ENCODE measurements at regions not wholly inside any gene's neighbourhood (a gene's known extent, or its start where the extent isn't known, plus 50 kb on each side); places are given as distances from the start of the nearest gene placed in this dataset.
A peak's percentile ranks its signal among the peaks of the same experiment; 100 is the strongest.
"Not testable (repeated sequence)": the region's sequence is repeated elsewhere in the genome, so short reads cannot be mapped to it uniquely, and the experiment has no call there.

DNA sequence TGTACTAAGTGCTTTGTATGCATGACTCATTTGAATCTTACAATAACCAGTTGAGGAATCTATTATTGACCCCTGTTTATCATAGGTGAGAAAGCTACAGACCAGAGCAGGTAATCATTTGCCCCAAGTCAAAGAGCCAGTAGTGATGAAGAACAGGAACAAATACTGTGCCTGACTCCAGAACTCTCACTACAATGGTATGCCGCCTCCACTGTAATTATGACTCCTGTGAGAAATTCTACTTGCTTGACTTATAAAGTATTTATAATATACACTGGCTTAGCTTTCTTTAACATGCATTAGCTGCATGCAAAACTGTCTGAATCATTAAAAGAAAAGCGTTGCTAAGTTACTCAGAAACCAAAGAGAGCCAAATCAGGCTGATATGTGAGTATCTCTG lies 92.6 kb downstream of the ZNF281 start:
- no peak for DNase-seq

DNA sequence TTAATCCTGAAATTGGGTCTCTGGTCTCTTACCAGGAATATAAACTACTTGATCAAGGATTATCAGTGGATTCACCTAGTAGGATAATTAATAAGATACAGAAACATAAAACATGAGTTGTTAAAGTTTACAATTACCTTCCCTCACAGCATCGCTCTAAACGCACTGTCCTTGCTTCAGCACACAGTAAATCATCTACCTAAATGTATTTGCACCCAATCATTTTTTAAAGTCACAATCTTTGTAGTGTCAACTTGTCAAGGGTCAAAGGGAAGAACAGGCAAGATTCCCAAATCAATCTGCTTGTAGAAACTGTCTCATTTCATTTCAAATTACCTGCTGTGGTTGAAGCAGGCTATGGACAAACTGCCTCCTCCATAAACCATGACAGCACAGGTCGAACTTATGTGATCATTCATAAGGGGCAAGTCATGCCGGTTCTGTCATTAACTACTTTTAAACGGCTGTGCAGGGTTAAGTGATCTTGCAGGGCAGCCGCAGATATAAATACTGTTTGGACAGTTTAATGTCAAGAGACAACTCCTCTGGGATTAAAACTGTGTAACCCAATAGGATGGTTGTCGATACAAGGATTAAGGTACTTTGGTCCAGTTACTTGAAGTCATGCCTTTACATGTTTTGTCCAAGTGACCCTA lies 93.6 kb downstream of the ZNF281 start:
- DNase-seq, result no peak

DNA sequence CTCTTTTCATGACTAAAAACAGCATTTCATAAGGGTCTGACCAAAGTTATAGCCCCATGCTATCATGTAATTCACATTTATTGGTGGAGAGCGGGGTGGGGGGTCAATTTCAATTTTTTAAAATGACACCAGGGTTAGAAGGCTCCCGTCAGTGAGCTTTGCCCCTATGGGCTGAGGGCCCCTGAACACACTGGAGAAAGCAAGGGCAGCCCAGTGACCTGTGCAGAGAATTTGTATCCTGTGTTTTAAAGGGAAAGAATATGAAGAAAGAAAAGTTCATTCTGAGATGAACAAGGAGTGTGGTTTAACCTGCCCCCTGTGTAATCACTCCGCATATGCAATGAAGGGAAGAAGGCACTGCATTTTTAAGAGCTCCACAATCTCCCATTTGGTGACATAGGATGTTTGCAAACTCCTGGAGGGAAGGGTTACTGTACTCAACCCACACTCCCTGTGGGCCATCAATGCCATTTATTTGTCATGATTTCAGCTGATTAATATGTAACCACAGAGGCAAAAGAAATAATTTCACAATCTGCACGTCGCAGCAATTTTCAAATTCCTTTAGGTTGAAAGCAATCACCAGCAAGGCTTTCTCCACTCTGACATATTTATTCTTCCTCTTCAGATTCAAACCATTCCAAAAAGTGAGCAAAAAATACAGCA lies 95.6 kb downstream of the ZNF281 start:
- no peak for DNase-seq

DNA sequence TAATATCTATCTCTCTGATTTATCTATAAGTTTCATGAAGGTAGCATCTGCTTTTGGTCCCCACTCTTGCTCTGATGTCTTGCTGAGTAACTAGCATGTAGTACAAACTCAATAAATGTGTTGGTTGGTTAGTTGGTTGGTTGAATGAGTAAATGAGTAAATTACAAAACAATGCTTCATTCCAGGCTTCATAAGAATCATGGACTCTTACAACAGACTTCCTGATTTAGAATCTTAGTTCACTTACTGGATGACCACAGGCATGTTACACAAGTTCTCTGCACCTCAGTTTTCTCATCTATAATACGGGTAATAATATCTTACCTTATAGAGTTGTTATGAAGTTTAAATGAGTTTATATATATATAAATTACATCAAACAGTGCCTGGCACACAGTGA lies 98.6 kb downstream of the ZNF281 start:
- no peak for DNase-seq

DNA sequence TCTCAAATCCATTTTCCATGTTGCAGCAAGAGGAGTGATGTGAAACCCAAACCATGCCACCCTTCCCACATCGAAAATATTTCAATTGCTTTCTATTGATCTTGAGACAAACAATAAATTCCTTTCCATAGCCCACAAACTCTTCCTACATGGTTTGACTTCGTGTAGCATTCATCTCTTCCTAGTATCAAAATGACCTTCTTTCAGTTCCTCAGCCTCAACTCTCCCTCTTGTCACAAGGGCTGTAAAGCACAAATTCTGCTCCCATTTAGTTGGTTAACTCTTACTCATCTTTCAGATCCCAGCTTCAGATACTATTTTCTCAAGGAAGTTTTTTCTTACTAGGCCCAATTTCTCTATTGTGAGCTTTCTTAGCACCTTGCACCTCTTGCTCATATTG lies 99.0 kb downstream of the ZNF281 start:
- DNase-seq, result no peak

DNA sequence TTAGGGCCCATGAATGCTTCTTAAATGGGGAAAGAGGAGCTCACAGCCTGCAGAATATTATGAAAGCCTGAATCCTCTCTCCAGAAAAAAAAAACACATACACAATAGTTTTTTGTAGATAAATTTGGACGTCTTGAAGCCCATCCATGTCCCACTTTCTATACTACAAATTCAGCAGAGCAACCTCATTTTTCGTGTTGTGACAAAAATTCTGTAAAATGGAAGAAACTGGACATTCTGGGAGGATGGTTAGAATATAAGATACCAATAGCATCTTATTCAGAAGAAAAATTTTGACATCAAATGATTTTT lies 102.1 kb downstream of the ZNF281 start:
- DNase-seq, result no peak

DNA sequence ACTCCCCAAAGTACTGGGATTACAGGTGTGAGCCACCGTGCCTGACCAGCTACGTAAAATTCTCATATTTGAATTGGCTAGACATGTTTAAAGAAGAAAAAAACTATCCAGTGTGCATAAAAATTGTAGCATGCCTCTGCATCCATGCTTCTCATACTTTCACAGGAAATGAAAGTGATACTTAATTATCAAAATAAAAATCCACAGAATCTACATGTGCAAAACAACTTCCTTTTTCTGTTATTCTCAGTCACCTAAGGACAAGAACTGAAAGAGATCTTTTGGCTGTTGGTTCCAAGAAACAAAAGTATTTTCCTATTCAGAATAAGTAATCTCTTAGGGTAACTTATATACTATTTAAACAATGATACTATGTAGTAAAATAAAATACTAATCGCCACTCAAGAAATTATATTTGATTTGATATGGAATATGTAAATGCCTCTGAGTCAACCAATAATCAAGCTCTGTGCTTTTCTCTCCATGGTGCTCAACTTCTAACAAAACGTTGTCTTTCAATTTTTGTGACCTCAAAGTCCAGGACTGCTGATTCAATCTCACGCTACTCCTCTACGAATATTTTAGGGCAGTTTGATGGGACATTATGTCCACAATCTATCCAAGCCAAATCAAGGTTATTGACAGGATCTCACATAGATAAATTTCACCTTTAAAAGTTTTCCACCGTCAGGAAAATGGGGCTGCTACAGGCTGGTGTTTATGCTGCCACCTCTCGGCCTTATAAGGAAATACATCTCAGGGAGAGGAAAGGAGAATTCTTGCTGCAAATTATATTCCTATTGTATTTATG lies 102.7 kb downstream of the ZNF281 start:
- DNase-seq, result no peak

DNA sequence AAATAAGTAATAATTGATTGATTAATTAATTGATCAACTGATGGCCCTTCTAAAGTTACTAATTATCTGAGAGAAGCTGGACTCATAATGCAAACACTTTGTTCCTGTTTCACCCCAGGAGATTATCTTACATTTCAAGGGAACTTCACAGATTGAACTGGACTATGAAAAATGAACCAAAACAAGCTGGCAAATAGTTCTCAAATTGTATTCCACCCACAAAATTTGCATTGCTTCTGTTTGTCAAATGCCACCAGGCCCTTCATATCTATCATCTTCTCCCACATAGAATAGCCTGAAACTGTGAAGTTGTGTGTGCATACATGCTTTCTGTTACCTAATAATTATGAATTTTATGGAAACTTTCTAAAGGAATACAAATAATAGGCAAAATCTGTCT lies 104.0 kb downstream of the ZNF281 start:
- no peak for DNase-seq

DNA sequence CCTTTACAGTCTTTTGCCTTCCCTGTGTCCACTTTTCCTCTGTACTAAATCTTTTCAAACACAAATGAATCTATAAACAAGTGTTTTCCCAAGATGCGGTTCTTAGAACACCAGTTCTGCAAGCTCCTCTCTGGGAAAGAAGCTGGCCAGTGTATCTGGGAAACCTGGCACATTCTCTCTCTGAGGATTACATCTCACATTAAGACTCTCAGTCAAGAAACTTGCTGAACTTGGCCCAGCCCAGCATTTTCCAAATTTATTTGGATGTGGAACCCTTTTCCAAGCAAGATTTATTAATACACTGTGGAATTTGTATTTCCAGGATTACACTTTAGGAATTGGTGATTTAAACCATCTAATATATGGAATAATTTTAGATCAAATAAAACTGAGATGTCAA lies 105.7 kb downstream of the ZNF281 start:
- no peak for DNase-seq

DNA sequence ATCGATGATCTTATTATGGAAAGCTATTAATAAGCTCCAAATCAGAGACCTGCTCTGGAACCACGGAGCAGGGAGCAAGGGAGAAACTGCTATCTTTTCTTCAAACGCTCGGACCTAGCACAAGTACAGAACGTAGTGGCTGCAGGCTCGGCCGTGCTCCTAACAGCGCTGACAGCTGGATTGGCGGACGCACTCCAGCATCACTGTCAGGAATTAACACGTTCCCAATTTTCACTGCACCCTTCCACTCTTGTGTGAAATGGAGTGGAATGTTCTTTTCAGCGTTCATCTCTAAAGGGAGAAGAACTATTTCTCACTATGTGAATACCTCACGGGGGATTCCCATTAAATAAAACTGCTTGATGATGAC lies 106.9 kb downstream of the ZNF281 start:
- DNase-seq, result no peak

DNA sequence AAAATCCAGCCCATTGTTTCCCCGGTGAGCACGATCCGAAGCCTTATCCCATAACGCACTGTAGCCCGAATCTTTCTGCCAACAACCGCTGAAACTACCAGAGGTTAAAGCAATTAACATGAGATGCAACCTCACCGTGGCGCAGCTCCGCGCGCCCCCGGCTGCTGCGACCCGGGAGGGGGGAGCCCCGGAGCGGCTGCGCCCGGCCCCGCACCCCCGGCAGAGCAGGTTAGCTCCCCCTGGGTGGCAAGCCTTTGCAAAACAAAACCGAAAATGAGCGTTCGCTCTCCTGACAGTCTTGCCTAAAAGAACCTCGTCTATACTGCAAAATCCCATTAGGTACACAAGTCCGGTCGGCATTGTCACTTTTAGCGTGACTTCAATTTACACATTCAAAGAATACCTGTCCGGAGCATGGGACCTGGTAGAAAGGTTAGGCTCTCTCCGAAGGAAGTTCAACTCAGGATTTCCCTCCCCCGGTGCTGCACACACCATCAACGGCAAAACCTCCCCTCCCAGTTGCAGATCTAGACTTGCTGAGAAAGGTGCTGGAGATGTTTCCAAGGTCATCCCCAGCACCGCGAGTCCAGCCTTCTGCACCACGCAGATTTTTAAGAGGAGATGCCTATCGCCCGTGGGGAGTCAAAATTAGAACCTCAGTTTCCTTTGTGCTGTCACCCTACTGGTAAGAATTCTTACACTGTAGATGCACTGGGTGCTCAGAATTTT lies 107.5 kb downstream of the ZNF281 start:
- DNase-seq, result no peak

DNA sequence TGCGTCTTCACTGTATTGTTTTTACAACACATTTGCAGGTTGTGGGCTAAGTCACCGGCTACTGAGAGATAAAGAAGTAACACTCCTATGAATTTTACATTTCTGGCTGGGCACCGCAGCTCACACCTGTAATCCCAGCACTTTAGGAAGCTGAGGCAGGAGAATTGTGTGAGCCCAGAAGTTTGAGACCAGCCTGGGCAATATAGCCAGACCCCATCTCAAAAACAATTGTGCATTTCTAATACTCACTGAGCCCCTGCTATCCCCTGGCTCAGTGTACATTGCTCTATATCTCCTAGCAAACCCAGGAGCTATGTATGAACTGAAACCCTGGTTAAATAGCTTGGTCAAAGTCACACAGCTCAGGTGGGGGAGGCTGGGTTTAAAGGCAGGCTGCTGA lies 108.7 kb downstream of the ZNF281 start:
- DNase-seq, result no peak

DNA sequence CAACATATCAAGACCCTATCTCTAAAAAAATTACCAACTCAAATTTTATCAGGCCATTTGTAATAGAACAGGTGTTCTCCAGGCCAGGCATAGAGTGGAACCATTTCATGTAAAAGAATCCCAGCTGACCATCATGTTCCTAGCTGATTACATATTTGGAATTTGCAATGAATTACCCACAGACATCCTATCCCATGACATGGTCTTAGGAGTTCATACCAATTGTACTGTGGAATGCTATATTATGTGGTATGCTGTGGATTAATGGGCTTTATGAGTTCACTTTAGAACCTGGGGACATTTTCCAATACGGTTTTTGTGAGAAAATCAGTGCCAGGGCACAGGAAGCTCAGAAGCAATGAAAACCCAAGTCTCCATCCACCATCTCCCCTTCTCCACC lies 110.3 kb downstream of the ZNF281 start:
- DNase-seq, result no peak

DNA sequence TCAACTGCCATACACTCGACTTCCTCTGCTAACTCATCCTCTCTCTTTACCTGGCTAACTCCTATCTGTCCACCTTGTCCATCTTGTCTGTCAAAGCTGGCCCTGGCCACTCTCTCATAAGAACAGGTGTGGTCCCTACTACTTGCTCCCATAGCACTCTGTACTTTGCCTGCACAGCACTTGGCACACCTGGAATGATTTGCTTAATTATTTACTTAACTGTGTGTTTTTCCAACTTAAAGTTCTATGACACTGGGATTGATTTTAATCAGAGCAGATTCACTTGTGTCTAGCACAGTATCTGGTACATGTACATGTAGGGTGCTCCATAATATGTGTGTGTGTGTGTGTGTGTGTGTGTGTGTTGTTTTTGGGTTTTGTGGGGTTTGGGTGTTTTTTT lies 111.6 kb downstream of the ZNF281 start:
- DNase-seq, result no peak

DNA sequence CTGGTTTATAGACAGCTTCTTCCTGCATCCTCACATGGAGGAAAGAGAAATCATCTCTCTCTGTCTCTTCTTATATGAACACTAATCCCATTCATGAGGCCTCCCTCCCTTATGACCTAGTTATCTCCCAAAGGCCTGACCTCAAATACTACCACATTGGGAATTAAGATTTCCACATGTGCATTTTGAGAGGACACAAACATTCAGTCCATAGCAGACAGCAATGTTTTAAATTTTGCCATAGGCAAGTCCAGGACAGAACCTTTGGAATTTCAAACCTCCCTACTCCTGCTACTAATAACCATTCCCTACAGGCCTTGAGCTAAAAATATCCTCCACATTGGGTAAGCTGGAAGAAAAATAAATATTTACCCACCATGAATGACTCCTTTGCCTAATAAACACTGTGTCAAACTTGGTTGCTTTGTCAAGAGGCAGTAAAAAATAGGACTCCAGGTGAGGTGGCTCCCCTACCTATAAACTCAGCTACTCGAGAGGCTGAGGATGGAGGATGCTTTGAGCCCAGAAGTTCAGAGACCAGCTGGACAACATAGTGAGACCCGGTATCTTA lies 113.7 kb downstream of the ZNF281 start:
- no peak for DNase-seq

DNA sequence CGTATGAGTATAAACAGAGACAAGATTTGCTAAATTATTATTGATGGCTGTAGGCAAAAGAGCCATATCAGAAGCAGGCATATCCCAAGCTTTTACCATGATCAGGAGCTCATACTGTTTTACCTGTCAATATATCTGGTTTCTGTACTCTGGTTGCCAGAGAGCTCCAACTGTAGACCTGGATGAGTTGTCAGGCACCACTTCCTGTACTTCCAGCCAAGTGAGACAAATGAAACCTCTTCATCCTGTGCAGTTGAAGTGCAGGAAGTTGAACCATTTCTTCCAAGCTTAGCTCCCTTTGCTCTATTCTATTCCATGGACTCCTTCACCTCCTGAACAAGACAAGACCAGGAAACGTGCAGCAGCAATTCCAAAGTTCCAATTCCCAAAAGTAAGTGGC lies 115.6 kb downstream of the ZNF281 start:
- DNase-seq, result no peak

DNA sequence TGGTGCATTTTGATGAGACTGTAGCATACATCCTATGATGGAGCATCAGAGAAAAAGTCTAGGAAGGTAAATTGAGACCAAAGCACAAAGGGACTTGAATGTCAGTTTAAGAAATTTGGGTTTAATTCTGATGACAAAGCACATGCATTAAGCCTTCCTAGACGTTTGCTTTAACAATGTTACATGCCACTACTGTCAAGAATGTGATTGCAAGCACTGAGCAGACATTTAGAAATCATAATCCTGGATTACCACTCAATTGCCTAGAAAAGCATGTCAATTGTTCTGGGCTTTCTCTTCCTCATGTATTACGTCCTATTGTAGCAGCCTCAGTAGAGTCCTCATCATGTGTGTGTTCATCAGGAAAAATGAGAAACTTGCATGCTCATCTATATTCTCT lies 117.1 kb downstream of the ZNF281 start:
- DNase-seq, result no peak

DNA sequence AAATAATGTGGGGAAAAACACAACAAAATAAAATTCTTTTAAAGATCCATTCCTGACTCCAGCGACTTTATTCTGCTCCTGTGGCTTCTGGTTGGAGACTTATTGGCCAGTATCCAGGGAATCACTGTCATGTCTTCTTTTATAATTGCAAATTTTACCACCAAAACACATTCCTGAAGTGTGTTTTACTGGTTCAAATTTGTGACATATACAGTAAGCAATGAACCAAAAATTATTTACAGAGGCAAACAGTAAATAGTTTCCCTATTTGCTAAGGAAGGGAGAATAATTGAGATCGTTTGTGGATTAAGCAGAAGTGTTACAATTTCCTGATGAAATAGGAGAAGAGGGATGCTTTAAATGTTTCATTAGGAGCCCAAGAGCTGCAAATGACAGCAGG lies 118.7 kb downstream of the ZNF281 start:
- DNase-seq, result no peak

DNA sequence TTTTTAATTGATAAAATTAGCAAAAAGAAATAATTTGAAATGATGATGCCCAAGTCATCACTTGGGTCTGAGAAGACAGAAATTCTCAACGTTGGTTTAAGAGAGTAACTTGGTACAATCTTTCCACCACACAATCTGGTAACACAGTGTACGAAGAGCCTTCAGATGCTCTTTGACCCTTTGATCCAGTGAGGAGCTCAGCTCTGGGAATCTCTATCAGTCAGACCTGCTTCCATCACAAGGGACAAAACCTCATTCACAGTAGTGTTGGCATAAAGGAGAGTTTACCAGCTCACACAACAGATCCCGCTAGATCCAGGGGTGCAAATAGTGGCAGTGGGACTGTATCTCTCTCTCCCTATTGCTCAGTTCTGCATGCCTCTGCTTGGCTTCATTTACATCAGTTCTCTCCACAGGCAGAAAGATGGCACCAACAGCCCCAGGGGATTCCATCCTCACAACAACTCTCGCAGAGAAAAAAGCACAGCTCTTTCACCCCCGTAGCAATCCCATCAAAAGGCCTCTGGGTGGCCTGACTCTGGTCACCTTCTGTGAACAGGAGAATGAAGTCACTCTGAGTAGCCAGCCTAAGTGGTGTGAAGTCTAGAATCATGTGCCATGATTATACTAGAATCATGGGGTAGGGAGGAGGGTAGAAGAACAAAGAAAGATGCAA lies 119.7 kb downstream of the ZNF281 start:
- DNase-seq, result peak; percentile 17

DNA sequence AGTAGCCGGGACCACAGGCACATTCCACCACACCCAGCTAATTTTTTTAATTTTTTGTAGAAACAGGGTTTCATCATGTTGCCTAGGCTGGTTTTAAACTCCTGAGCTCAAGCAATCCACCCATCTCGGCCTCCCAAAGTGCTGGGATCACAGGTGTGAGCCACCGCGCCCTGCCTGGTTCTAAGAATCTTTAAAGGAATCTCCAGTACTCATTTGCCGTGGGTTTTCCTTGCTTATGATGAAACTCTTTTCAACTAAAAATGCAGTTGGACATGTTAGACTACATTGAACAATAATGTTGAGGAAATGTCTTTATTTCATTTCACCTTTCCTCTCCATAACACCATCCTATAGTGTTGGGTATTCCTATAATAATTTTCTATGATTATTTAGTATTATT lies 121.6 kb downstream of the ZNF281 start:
- no peak for DNase-seq

DNA sequence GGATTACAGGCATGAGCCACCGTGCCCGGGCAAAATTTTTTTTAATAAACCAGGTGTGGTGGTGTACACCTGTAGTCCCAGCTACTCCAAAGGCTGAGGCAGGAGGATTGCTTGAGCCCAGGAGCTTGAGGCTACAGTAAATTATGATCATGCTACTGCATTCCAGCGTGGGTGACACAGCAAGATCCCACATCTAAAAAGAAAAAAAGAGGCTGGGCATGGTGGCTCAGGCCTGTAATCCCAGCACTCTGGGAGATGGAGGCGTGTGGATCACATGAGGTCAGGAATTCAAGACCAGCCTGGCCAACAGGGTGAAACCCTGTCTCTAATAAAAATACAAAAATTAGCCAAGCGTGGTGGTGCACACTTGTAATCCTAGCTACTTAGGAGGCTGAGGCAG lies 125.6 kb downstream of the ZNF281 start:
- DNase-seq, result not testable (repeated sequence)

DNA sequence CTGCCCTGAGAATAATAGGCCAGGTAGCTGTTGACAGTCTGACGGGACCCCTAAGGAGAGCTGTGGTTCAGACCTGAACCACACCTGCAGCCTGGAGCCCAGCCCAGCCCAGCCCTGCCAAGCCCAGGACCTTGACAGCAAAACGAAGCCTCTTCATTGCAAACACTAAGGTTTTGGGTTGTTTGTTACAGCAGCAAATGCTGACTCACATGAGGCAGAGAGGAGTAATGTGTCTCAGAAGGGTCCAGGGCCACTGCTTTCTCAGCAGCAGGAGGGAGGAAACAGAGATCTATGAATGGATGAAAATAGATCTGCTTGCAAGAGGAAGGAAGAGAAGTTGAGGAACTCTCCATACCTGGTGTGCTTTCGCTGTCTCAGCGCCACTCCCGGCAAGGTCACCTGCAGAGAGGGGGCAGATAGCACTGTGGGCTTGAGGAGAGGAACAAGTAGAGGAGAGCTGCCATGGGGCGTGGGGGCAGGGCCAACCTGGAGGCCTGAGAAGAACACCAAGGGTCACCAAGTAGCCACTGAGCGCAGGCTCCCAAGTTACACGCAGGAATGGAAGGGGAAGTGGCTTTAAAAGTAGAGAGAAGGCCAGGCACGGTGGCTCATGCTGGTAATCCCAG lies 127.2 kb downstream of the ZNF281 start:
- DNase-seq, result no peak

All from 8988T (cell line).